Panc1 (cell line): ENCODE measurements at regions not wholly inside any gene's neighbourhood (a gene's known extent, or its start where the extent isn't known, plus 50 kb on each side); places are given as distances from the start of the nearest gene placed in this dataset.

Experiments used
- ATAC-seq: fragments of 200-7000 bp; cut with Tn5 transposase; 2 replicates; pipeline ENCODE4 v1.9.1; 2020; ENCODE audit warnings: mild to moderate bottlenecking, moderate library complexity
- BruUV-seq: library from RNA; stranded (reverse); fragments of 400-500 nt; replicated peaks from 2 replicates; lab custom pipeline; 2021; lab: Mats Ljungman, UMichigan
- CTCF ChIA-PET: fragments of 300-600 bp; sonication (Branson Sonifier 250); formaldehyde crosslinking; loops from one replicate; lab custom pipeline; 2022; ENCODE audit warnings: antibody characterized with exemption; lab: Charles Lee
- POLR2A ChIA-PET: fragments of 300-600 bp; sonication (Branson Sonifier 250); formaldehyde crosslinking; loops from one replicate; lab custom pipeline; 2022; ENCODE audit warnings: antibody characterized with exemption; lab: Charles Lee
- DNase-seq: peaks from one replicate; pipeline ENCODE4 v3.0.0-alpha.2; 2010; ENCODE audit warnings: low read depth, low spot score
- H3K27ac ChIP-seq: 2 replicates; pipeline ENCODE4 v1.5.1; 2011; ENCODE audit warnings: mild to moderate bottlenecking, low read length, inconsistent platforms
- H3K27me3 ChIP-seq: fragments of 200-500 bp; sonication (Bioruptor generic); 2 replicates; pipeline ENCODE4 v1.6.0; 2014; ENCODE audit warnings: low read length, inconsistent platforms; ENCODE audit not compliant: control insufficient read depth, insufficient read depth
- H3K36me3 ChIP-seq: fragments of 200-500 bp; sonication (Bioruptor generic); 2 replicates; pipeline ENCODE4 v1.5.1; 2014; ENCODE audit warnings: inconsistent platforms, mild to moderate bottlenecking, low read length, moderate library complexity; ENCODE audit not compliant: control insufficient read depth, insufficient read depth
- H3K4me1 ChIP-seq: 2 replicates; pipeline ENCODE4 v1.5.1; 2011; ENCODE audit warnings: inconsistent platforms, mild to moderate bottlenecking, low read length, moderate library complexity; ENCODE audit not compliant: control insufficient read depth, insufficient read depth
- H3K4me3 ChIP-seq, 2 experiments: 2 replicates each; pipeline ENCODE4 v1.5.1; 2011 to 2012; ENCODE audit warnings: low read depth in 2 of 2, low read length in 2 of 2, mild to moderate bottlenecking in 2 of 2, inconsistent platforms in 1 of 2, moderate library complexity in 1 of 2
- H3K9me3 ChIP-seq: fragments of 200-500 bp; sonication (Bioruptor generic); 2 replicates; pipeline ENCODE4 v1.5.1; 2014; ENCODE audit warnings: low read depth, mild to moderate bottlenecking, inconsistent platforms, low read length, moderate library complexity; ENCODE audit not compliant: control insufficient read depth, insufficient read depth
- CTCF ChIP-seq: fragments of 450-650 bp; IDR thresholded peaks from 2 replicates; pipeline ENCODE4 v1.5.1; 2017; ENCODE audit warnings: mild to moderate bottlenecking
- POLR2AphosphoS5 ChIP-seq: IDR thresholded peaks from 2 replicates; pipeline ENCODE4 v1.6.1; 2012; ENCODE audit warnings: mild to moderate bottlenecking, low read depth, low read length, moderate library complexity
- REST ChIP-seq, 2 experiments: IDR thresholded peaks; 2 replicates each; pipeline ENCODE4 v1.6.1; 2011 to 2012; ENCODE audit warnings: low read depth in 2 of 2, control low read depth in 1 of 2, low read length in 1 of 2, mild to moderate bottlenecking in 1 of 2, moderate library complexity in 1 of 2; ENCODE audit not compliant: insufficient read depth in 1 of 2
- SIN3A ChIP-seq: IDR thresholded peaks from 2 replicates; pipeline ENCODE4 v1.6.1; 2012; ENCODE audit warnings: low read depth, mild to moderate bottlenecking, low read length, moderate library complexity, borderline replicate concordance; ENCODE audit not compliant: insufficient read depth
- TCF7L2 ChIP-seq: IDR thresholded peaks from 2 replicates; pipeline ENCODE4 v1.6.1; 2011; ENCODE audit warnings: mild to moderate bottlenecking, low read depth, low read length, inconsistent platforms
- in situ Hi-C: cut with HindIII; loops from 2 replicates; pipeline ENCODE4 v1.10.0; 2016; ENCODE audit warnings: low sequenced_read_pairs, low pct_unique_long_range_greater_than_20kb
- intact Hi-C: fragments of 100-400 bp; cut with micrococcal nuclease; formaldehyde crosslinking; loops from one replicate; pipeline ENCODE4 v1.10.0; 2022; ENCODE audit not compliant: unreplicated experiment

DNA sequence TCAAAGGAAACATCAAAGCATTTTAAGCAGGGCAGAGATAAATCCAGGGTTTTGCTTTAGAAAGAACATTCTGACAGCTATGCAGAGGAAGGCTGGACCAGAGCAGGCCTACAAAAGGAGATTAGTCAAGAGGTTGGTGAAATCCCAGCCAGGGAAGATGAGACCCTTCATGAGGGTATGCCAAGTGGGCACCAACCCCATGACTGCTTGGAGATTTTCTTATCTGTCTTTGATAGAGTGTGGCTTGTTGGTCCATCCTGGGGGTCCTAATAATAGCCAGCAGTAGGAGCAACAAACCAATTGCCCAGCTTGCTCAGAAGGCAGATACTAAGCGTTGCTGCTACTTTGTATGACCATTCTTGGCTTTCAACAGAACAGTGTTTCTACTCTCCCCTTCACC, 895.4 kb downstream of the EPHA4 start:
- in situ Hi-C loops, result no loop called here
- ChIA-PET POLR2A (no interaction called here), CTCF (no interaction called here)
- H3K4me3 ChIP-seq, result no peak overlapping the region
- DNase-seq, result no peak
- no peaks in the 10 kb centered on the region for H3K27me3 ChIP-seq
- no peak for ATAC-seq
- intact Hi-C loops, result no loop called here
- H3K27ac ChIP-seq, result no peak overlapping the region
- H3K36me3 ChIP-seq, result no peaks in the 10 kb centered on the region
- H3K4me1 ChIP-seq, result no peaks in the 10 kb centered on the region
- TF ChIP-seq CTCF (no peak), REST (IDR thresholded peaks at IDR 0.05; ENCODE audit: insufficient read depth in 1 of 2, low read depth in 2 of 2, low read length in 1 of 2) (no peak), SIN3A (no peak), TCF7L2 (no peak), POLR2AphosphoS5 (no peak)
- no peaks in the 10 kb centered on the region for H3K9me3 ChIP-seq
- BruUV-seq, result no TSS peak

DNA sequence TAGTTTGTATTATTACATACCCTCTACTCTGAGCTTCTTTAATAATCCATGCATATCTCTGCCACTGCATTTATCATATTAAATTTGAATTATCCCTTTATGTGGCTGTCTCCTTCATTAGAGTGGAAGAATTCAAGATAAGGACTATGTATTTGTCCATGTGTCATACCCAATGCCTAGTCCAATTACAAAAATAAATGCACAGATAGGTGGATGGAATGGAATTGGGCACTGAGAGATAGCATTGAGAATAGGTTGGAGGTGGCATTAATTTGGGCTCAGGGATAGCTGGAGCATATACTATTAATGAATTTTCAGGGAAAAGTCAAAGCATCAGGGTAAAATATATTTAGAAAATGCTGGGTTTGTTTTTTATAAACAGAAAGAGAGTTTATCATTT, 893.2 kb downstream of the EPHA4 start:
- ChIA-PET CTCF (no interaction called here), POLR2A (no interaction called here)
- Histone ChIP-seq H3K4me1 (no peaks in the 10 kb centered on the region), H3K27ac (no peak overlapping the region), H3K4me3 (no peak overlapping the region), H3K27me3 (no peaks in the 10 kb centered on the region), H3K36me3 (no peaks in the 10 kb centered on the region), H3K9me3 (no peaks in the 10 kb centered on the region)
- BruUV-seq, result no TSS peak
- ATAC-seq, result no peak
- intact Hi-C loops, result no loop called here
- TF ChIP-seq REST (IDR thresholded peaks at IDR 0.05; ENCODE audit: insufficient read depth in 1 of 2, low read depth in 2 of 2, low read length in 1 of 2) (no peak), CTCF (no peak), POLR2AphosphoS5 (no peak), SIN3A (no peak)
- in situ Hi-C loops, result no loop called here
- DNase-seq, result no peak
